Neural cell (in vitro differentiated cells): ENCODE measurements at regions not wholly inside any gene's neighbourhood (a gene's known extent, or its start where the extent isn't known, plus 50 kb on each side); places are given as distances from the start of the nearest gene placed in this dataset.

Source experiments
- H2AFZ ChIP-seq: fragments of 200-600, 300-800 bp; sonication (generic), shearing (Covaris generic); 2 replicates; pipeline ENCODE4 v1.6.0; 2014; ENCODE audit warnings: low read depth, mild to moderate bottlenecking, antibody characterized with exemption, low read length, moderate library complexity
- H3F3A ChIP-seq: fragments of 200-600 bp; shearing (Covaris generic); 2 replicates; pipeline ENCODE4 v1.6.1; 2016; ENCODE audit warnings: mild to moderate bottlenecking, moderate library complexity, mixed read lengths, antibody characterized with exemption, low read length; ENCODE audit not compliant: insufficient read depth, poor library complexity, severe bottlenecking
- H3K27ac ChIP-seq: fragments of 200-600, 300-800 bp; sonication (generic), shearing (Covaris generic); 2 replicates; pipeline ENCODE4 v1.5.1; 2014; ENCODE audit warnings: mild to moderate bottlenecking, low read length, moderate library complexity
- H3K27me3 ChIP-seq: fragments of 300-800, 200-600 bp; sonication (generic), shearing (Covaris generic); 2 replicates; pipeline ENCODE4 v1.6.0; 2014; ENCODE audit warnings: mild to moderate bottlenecking, low read depth, low read length, moderate library complexity; ENCODE audit not compliant: insufficient read depth
- H3K36me3 ChIP-seq: fragments of 300-800, 200-600 bp; sonication (generic), shearing (Covaris generic); 2 replicates; pipeline ENCODE4 v1.5.1; 2014; ENCODE audit warnings: mild to moderate bottlenecking, antibody characterized with exemption, low read length, moderate library complexity; ENCODE audit not compliant: insufficient read depth
- H3K4me2 ChIP-seq: fragments of 300-800, 200-600 bp; sonication (generic), shearing (Covaris generic); 2 replicates; pipeline ENCODE4 v1.6.0; 2014; ENCODE audit warnings: mild to moderate bottlenecking, low read length
- H3K4me3 ChIP-seq: fragments of 300-800, 200-600 bp; sonication (generic), shearing (Covaris generic); 2 replicates; pipeline ENCODE4 v1.5.1; 2014; ENCODE audit warnings: mild to moderate bottlenecking, low read length, moderate library complexity
- H3K79me2 ChIP-seq: fragments of 200-600 bp; shearing (Covaris generic); replicated peaks from 2 replicates; pipeline ENCODE4 v1.6.0; 2014; ENCODE audit warnings: mild to moderate bottlenecking, low read length, moderate library complexity; ENCODE audit not compliant: insufficient read depth
- H3K9ac ChIP-seq: fragments of 300-800, 200-600 bp; sonication (generic), shearing (Covaris generic); 2 replicates; pipeline ENCODE4 v1.6.1; 2016; ENCODE audit warnings: mild to moderate bottlenecking, low read length, mixed read lengths
- H3K9me2 ChIP-seq: fragments of 200-600 bp; shearing (Covaris generic); 2 replicates; pipeline ENCODE4 v1.6.1; 2016; ENCODE audit warnings: mild to moderate bottlenecking, low read length, mixed read lengths; ENCODE audit not compliant: insufficient read depth
- H3K9me3 ChIP-seq: fragments of 200-600, 300-800 bp; sonication (generic), shearing (Covaris generic); 2 replicates; pipeline ENCODE4 v1.6.1; 2016; ENCODE audit warnings: mild to moderate bottlenecking, mixed run types, low read length, moderate library complexity, mixed read lengths
- H4K20me1 ChIP-seq: fragments of 200-600 bp; shearing (Covaris generic); 2 replicates; pipeline ENCODE4 v1.6.1; 2016; ENCODE audit warnings: mild to moderate bottlenecking, mixed run types; ENCODE audit not compliant: insufficient read depth
- CTCF ChIP-seq: fragments of 450-650 bp; IDR thresholded peaks from 2 replicates; pipeline ENCODE4 v1.5.1; 2014; ENCODE audit warnings: antibody characterized with exemption, mild to moderate bottlenecking, moderate library complexity; ENCODE audit not compliant: poor library complexity, severe bottlenecking
- EP300 ChIP-seq: fragments of 450-650 bp; conservative IDR thresholded peaks from 2 replicates; pipeline ENCODE4 v1.6.1; 2014; ENCODE audit warnings: antibody characterized with exemption, mild to moderate bottlenecking, moderate library complexity; ENCODE audit not compliant: poor library complexity, severe bottlenecking
- EZH2 ChIP-seq: fragments of 200-600, 300-800 bp; shearing (Covaris generic), sonication (generic); IDR thresholded peaks from 2 replicates; pipeline ENCODE4 v1.6.1; 2014; ENCODE audit warnings: antibody characterized with exemption, low read length, borderline replicate concordance, mild to moderate bottlenecking; ENCODE audit not compliant: insufficient read depth, poor library complexity, severe bottlenecking
- MXI1 ChIP-seq: fragments of 450-650 bp; conservative IDR thresholded peaks from 2 replicates; pipeline ENCODE4 v1.6.1; 2014; ENCODE audit warnings: antibody characterized with exemption, mild to moderate bottlenecking; ENCODE audit not compliant: poor library complexity, severe bottlenecking
- POLR2AphosphoS5 ChIP-seq: IDR thresholded peaks from 2 replicates; pipeline ENCODE4 v1.6.1; 2012
- RAD21 ChIP-seq: fragments of 450-650 bp; conservative IDR thresholded peaks from 2 replicates; pipeline ENCODE4 v1.6.1; 2014; ENCODE audit warnings: antibody characterized with exemption, mild to moderate bottlenecking, moderate library complexity
- SMC3 ChIP-seq: fragments of 450-650 bp; conservative IDR thresholded peaks from 2 replicates; pipeline ENCODE4 v1.6.1; 2014; ENCODE audit warnings: antibody characterized with exemption, mild to moderate bottlenecking, moderate library complexity; ENCODE audit not compliant: poor library complexity
- TAF1 ChIP-seq: IDR thresholded peaks from 2 replicates; pipeline ENCODE4 v1.6.1; 2012; ENCODE audit warnings: low read depth
- TF ChIP-seq, protein P1 (sequence below): IDR thresholded peaks from 2 replicates; pipeline ENCODE4 v1.6.1; 2012; ENCODE audit warnings: borderline replicate concordance

DNA sequence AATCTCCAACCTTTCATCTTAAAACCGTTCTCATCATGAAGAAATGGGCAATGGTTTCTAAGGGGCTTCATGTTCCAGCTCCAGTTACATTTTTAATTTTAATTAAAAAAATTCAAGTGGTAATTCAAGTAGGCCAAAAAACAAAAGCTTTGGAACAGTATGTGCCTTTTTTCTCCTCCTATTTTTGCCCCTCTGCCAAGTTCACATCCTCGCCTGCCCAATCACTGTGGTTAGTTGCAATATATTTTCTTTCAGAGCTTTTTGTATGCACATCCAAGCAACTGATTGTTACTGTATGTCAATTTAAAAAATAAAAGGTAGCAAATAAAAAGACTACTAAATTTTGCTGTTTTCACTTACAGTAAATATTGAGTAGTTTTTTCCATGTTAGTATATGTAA is 99.8 kb upstream of the B3GAT2 start:
- Histone ChIP-seq H2AFZ (no peak overlapping the region), H3K4me3 (no peak overlapping the region), H3K27me3 (no peaks in the 10 kb centered on the region), H3K9ac (no peak overlapping the region), H3F3A (no peaks in the 10 kb centered on the region), H3K9me2 (no peaks in the 10 kb centered on the region), H3K4me2 (no peak overlapping the region), H3K79me2 (no peaks in the 10 kb centered on the region), H3K9me3 (no peaks in the 10 kb centered on the region), H4K20me1 (no peaks in the 10 kb centered on the region), H3K27ac (no peak overlapping the region), H3K36me3 (no peaks in the 10 kb centered on the region)
- TF ChIP-seq POLR2AphosphoS5 (no peak), MXI1 (no peak), EP300 (no peak)

- Histone ChIP-seq H3K79me2 (no peaks in the 10 kb centered on the region), H2AFZ (no peak overlapping the region), H3K27me3 (no peaks in the 10 kb centered on the region), H3K27ac (no peak overlapping the region), H3F3A (no peaks in the 10 kb centered on the region), H3K36me3 (no peaks in the 10 kb centered on the region), H3K9me3 (no peaks in the 10 kb centered on the region), H3K4me3 (no peak overlapping the region), H3K9ac (no peak overlapping the region), H3K4me2 (no peak overlapping the region), H3K9me2 (no peaks in the 10 kb centered on the region), H4K20me1 (no peaks in the 10 kb centered on the region)
- TF ChIP-seq RAD21: no peak
- no peak for TF ChIP-seq MXI1
- no peak for TF ChIP-seq EP300
- no peak for TF ChIP-seq TAF1
- no peak for TF ChIP-seq POLR2AphosphoS5
- TF ChIP-seq, protein P1, sequence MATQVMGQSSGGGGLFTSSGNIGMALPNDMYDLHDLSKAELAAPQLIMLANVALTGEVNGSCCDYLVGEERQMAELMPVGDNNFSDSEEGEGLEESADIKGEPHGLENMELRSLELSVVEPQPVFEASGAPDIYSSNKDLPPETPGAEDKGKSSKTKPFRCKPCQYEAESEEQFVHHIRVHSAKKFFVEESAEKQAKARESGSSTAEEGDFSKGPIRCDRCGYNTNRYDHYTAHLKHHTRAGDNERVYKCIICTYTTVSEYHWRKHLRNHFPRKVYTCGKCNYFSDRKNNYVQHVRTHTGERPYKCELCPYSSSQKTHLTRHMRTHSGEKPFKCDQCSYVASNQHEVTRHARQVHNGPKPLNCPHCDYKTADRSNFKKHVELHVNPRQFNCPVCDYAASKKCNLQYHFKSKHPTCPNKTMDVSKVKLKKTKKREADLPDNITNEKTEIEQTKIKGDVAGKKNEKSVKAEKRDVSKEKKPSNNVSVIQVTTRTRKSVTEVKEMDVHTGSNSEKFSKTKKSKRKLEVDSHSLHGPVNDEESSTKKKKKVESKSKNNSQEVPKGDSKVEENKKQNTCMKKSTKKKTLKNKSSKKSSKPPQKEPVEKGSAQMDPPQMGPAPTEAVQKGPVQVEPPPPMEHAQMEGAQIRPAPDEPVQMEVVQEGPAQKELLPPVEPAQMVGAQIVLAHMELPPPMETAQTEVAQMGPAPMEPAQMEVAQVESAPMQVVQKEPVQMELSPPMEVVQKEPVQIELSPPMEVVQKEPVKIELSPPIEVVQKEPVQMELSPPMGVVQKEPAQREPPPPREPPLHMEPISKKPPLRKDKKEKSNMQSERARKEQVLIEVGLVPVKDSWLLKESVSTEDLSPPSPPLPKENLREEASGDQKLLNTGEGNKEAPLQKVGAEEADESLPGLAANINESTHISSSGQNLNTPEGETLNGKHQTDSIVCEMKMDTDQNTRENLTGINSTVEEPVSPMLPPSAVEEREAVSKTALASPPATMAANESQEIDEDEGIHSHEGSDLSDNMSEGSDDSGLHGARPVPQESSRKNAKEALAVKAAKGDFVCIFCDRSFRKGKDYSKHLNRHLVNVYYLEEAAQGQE: no peak
- TF ChIP-seq EZH2: no peak
- no peak for TF ChIP-seq CTCF
- TF ChIP-seq SMC3: no peak
Measured at GRCh38 chr6:71066153-71066552, 109.3 kb upstream of the B3GAT2 start.

GRCh38 chr6:71067816-71068215 is 111.0 kb upstream of the B3GAT2 start:
- Histone ChIP-seq H3K27me3 (no peaks in the 10 kb centered on the region), H2AFZ (no peak overlapping the region), H3K27ac (no peak overlapping the region), H3K9me3 (no peaks in the 10 kb centered on the region), H3K4me3 (no peak overlapping the region), H3K4me2 (no peak overlapping the region), H3K79me2 (no peaks in the 10 kb centered on the region), H3K9me2 (no peaks in the 10 kb centered on the region), H3F3A (no peaks in the 10 kb centered on the region), H4K20me1 (no peaks in the 10 kb centered on the region), H3K36me3 (no peaks in the 10 kb centered on the region), H3K9ac (no peak overlapping the region)
- TF ChIP-seq EP300 (no peak), RAD21 (no peak), CTCF (no peak), SMC3 (no peak), MXI1 (no peak), POLR2AphosphoS5 (no peak), TAF1 (no peak), EZH2 (no peak)
- TF ChIP-seq, protein P1: no peak
